HT-29 (cell line): ENCODE measurements at regions not wholly inside any gene's neighbourhood (a gene's known extent, or its start where the extent isn't known, plus 50 kb on each side); places are given as distances from the start of the nearest gene placed in this dataset.
"Not testable (repeated sequence)": the region's sequence is repeated elsewhere in the genome, so short reads cannot be mapped to it uniquely, and the experiment has no call there.

Experiments used
- DNase-seq: peaks from one replicate; pipeline ENCODE4 v3.0.0-alpha.2; 2015; ENCODE audit warnings: low spot score

- DNase-seq: not testable (repeated sequence)
Measured at GRCh38 chr7:81141257-81142205, 222.7 kb upstream of the SEMA3C start.

GRCh38 chr7:81140775-81141174, 221.9 kb upstream of the SEMA3C start:
- DNase-seq: no peak

- DNase-seq: no peak
Measured at GRCh38 chr7:81140252-81140651, 221.4 kb upstream of the SEMA3C start.

- DNase-seq: no peak
Measured at GRCh38 chr7:81138870-81139269, 220.0 kb upstream of the SEMA3C start.

- DNase-seq: no peak
Measured at GRCh38 chr7:81135324-81135723, 216.5 kb upstream of the SEMA3C start.

- DNase-seq: no peak
Measured at GRCh38 chr7:81128011-81128410, 209.2 kb upstream of the SEMA3C start.

GRCh38 chr7:81120803-81121202, 202.0 kb upstream of the SEMA3C start:
- no peak for DNase-seq

- no peak for DNase-seq
Measured at GRCh38 chr7:81120111-81120510, 201.3 kb upstream of the SEMA3C start.

- no peak for DNase-seq
Measured at GRCh38 chr7:81114633-81115032, 195.8 kb upstream of the SEMA3C start.

GRCh38 chr7:81112731-81113130, 193.9 kb upstream of the SEMA3C start:
- no peak for DNase-seq

GRCh38 chr7:81111781-81112540, 193.1 kb upstream of the SEMA3C start:
- no peak for DNase-seq

- no peak for DNase-seq
Measured at GRCh38 chr7:81111358-81111757, 192.5 kb upstream of the SEMA3C start.

GRCh38 chr7:81110673-81111072, 191.8 kb upstream of the SEMA3C start:
- DNase-seq: no peak

- DNase-seq: no peak
Measured at GRCh38 chr7:81098213-81098612, 179.4 kb upstream of the SEMA3C start.

GRCh38 chr7:81094952-81095351, 176.1 kb upstream of the SEMA3C start:
- no peak for DNase-seq

- DNase-seq: no peak
Measured at GRCh38 chr7:81081616-81082015, 162.8 kb upstream of the SEMA3C start.

- DNase-seq: no peak
Measured at GRCh38 chr7:81080553-81080952, 161.7 kb upstream of the SEMA3C start.

- DNase-seq: no peak
Measured at GRCh38 chr7:81079746-81080145, 160.9 kb upstream of the SEMA3C start.

- peak; percentile 24 for DNase-seq
Measured at GRCh38 chr7:81075150-81075549, 156.3 kb upstream of the SEMA3C start.

GRCh38 chr7:81074406-81074805, 155.6 kb upstream of the SEMA3C start:
- no peak for DNase-seq

- no peak for DNase-seq
Measured at GRCh38 chr7:81073931-81074251, 155.0 kb upstream of the SEMA3C start.

GRCh38 chr7:81070956-81071355, 152.1 kb upstream of the SEMA3C start:
- no peak for DNase-seq

- no peak for DNase-seq
Measured at GRCh38 chr7:81066797-81067196, 147.9 kb upstream of the SEMA3C start.
